ENCODE measurements at regions not wholly inside any gene's neighbourhood (a gene's known extent, or its start where the extent isn't known, plus 50 kb on each side); places are given as distances from the start of the nearest gene placed in this dataset.

- Mint-ChIP-seq H3K4me3 (no peak overlapping the region), H3K27me3 (ENCODE audit: low read depth) (no peaks in the 10 kb centered on the region), H3K4me1 (no peaks in the 10 kb centered on the region), H3K27ac (peak overlapping the region in 2 of 3 experiments; percentile 21 to 46; a peak in 1 of 7 replicates), H3K36me3 (ENCODE audit: insufficient read depth in 1 of 3, low read depth in 3 of 3) (no peaks in the 10 kb centered on the region), H3K9me3 (no peaks in the 10 kb centered on the region)
- no peak for DNase-seq
- H3K4me1 ChIP-seq (ENCODE audit: insufficient read depth, low read length): no peaks in the 10 kb centered on the region
- no peak overlapping the region for H4K5ac ChIP-seq (ENCODE audit: insufficient read length, low read depth, low read length)
- H4K91ac ChIP-seq (ENCODE audit: insufficient read length, low read depth, low read length): no peak overlapping the region
- no peaks in the 10 kb centered on the region for H3K9me3 ChIP-seq (ENCODE audit: control insufficient read depth, low read depth, low read length)
- no peak overlapping the region for H3K14ac ChIP-seq (ENCODE audit: insufficient read depth, low read length)
- no peak overlapping the region for H2BK15ac ChIP-seq (ENCODE audit: low read depth, low read length)
- no peak overlapping the region for H2AK5ac ChIP-seq (ENCODE audit: insufficient read length, low read length)
- no peak; the same call in 1 of the 3 replicates for TF ChIP-seq CTCF (conservative IDR thresholded peaks at IDR 0.05)
- no peak overlapping the region for H4K8ac ChIP-seq (replicated peaks; ENCODE audit: insufficient read length, low read depth, low read length)
- no peak overlapping the region for H2BK20ac ChIP-seq (ENCODE audit: low read depth, low read length, poor library complexity, severe bottlenecking)
- no peaks in the 10 kb centered on the region for H3K23me2 ChIP-seq (ENCODE audit: insufficient read length, low read depth, low read length, poor library complexity, severe bottlenecking)
- H3K4ac ChIP-seq (ENCODE audit: low read depth, low read length): no peak overlapping the region
- no peak overlapping the region for H3K27ac ChIP-seq (ENCODE audit: insufficient read length, low read depth, low read length)
- H3K9ac ChIP-seq (ENCODE audit: extremely low read depth, insufficient read length, low read length): no peak overlapping the region
- H3K79me2 ChIP-seq (ENCODE audit: insufficient read depth, low read length): no peaks in the 10 kb centered on the region
- H3K4me2 ChIP-seq (ENCODE audit: insufficient read depth, insufficient read length, low read length): no peak overlapping the region
- H3T11ph ChIP-seq (ENCODE audit: low read length): no peak overlapping the region
- no peak overlapping the region for H2BK12ac ChIP-seq (ENCODE audit: insufficient read length, low read depth, low read length)
- H3K23ac ChIP-seq (ENCODE audit: insufficient read length, low read depth, low read length): no peak overlapping the region
- no peaks in the 10 kb centered on the region for H4K20me1 ChIP-seq (ENCODE audit: control insufficient read depth, insufficient read depth, insufficient read length)
- no peaks in the 10 kb centered on the region for H3K27me3 ChIP-seq (ENCODE audit: insufficient read depth, low read length)
- H2AFZ ChIP-seq (ENCODE audit: low read length): no peak overlapping the region
- H3K56ac ChIP-seq (ENCODE audit: insufficient read length, low read depth, low read length): no peak overlapping the region
- WGBS (ENCODE audit: extremely low coverage, insufficient read length, low lambda C conversion rate): no CpG with 5 or more reads among the region's 12 CpGs
- H2BK5ac ChIP-seq (ENCODE audit: insufficient read length, low read length): no peak overlapping the region
- H3K18ac ChIP-seq (ENCODE audit: insufficient read length, low read depth, low read length): no peak overlapping the region
- H2BK120ac ChIP-seq (ENCODE audit: low read depth, low read length, poor library complexity, severe bottlenecking): no peak overlapping the region
- H3K79me1 ChIP-seq (ENCODE audit: insufficient read depth, low read depth, low read length, poor library complexity, severe bottlenecking): no peaks in the 10 kb centered on the region
Observed at GRCh38 chr6:8530785-8531435, 95.6 kb upstream of the SLC35B3 start.

All from H9 (cell line).